HEK293 (cell line): ENCODE measurements at regions not wholly inside any gene's neighbourhood (a gene's known extent, or its start where the extent isn't known, plus 50 kb on each side); places are given as distances from the start of the nearest gene placed in this dataset.
A peak's percentile ranks its signal among the peaks of the same experiment; 100 is the strongest.
"Not testable (repeated sequence)": the region's sequence is repeated elsewhere in the genome, so short reads cannot be mapped to it uniquely, and the experiment has no call there.

Experiments used
- CTCF ChIA-PET: fragments of 350-600 bp; formaldehyde crosslinking; extraction: SDS; loops from one replicate; lab custom pipeline; 2021; ENCODE audit warnings: antibody characterized with exemption; lab: Yijun Ruan, JAX
- POLR2A ChIA-PET: fragments of 300-600 bp; formaldehyde crosslinking; extraction: SDS; loops from one replicate; lab custom pipeline; 2020; ENCODE audit warnings: antibody characterized with exemption, inconsistent platforms; lab: Yijun Ruan, JAX
- H3K27ac ChIP-seq: fragments of 200-500 bp; sonication (Bioruptor generic); 2 replicates; pipeline ENCODE4 v1.5.1; 2014; ENCODE audit warnings: low read depth, low read length, control low read depth, inconsistent platforms; ENCODE audit errors: extremely low read depth
- H3K36me3 ChIP-seq, 2 experiments: fragments of 200-500 bp in 1 of 2; sonication (Bioruptor generic) in 1 of 2; 1 replicate in 1 of 2; 2 replicates in 1 of 2; pipeline ENCODE4 v1.5.1; 2014 to 2017; ENCODE audit warnings: inconsistent platforms in 2 of 2, low read length in 2 of 2; ENCODE audit not compliant: control insufficient read depth in 2 of 2, insufficient read depth in 1 of 2
- H3K4me1 ChIP-seq: fragments of 200-500 bp; sonication (Bioruptor generic); 2 replicates; pipeline ENCODE4 v1.5.1; 2014; ENCODE audit warnings: mild to moderate bottlenecking, low read length, inconsistent platforms; ENCODE audit not compliant: control insufficient read depth, insufficient read depth
- H3K4me3 ChIP-seq: 2 replicates; pipeline ENCODE4 v1.5.1; 2011; ENCODE audit warnings: low read depth, mild to moderate bottlenecking, control low read depth, low read length, moderate library complexity
- H3K9me3 ChIP-seq: fragments of 200-500 bp; sonication (Bioruptor generic); 2 replicates; pipeline ENCODE4 v1.5.1; 2014; ENCODE audit warnings: low read depth, low read length, inconsistent platforms; ENCODE audit not compliant: control insufficient read depth, insufficient read depth
- HOXA7 ChIP-seq: sonication (generic); formaldehyde crosslinking; IDR thresholded peaks from 2 replicates; pipeline ENCODE4 v1.8.1; 2022; ENCODE audit warnings: missing genetic modification reagents, borderline replicate concordance
- KLF1 ChIP-seq: fragments of 450-650 bp; formaldehyde crosslinking; IDR thresholded peaks from 2 replicates; pipeline ENCODE4 v1.5.1; 2016; ENCODE audit warnings: missing biosample characterization, missing genetic modification characterization
- SCRT1 ChIP-seq: fragments of 450-650 bp; formaldehyde crosslinking; IDR thresholded peaks from 2 replicates; pipeline ENCODE4 v1.5.1; 2016; ENCODE audit warnings: missing biosample characterization, missing genetic modification characterization, borderline replicate concordance
- SETDB1 ChIP-seq: IDR thresholded peaks from one replicate; pipeline ENCODE4 v1.6.1; 2017; ENCODE audit warnings: mild to moderate bottlenecking, low read length, moderate library complexity, mixed read lengths; ENCODE audit not compliant: insufficient read length
- SP7 ChIP-seq: fragments of 450-650 bp; formaldehyde crosslinking; IDR thresholded peaks from 2 replicates; pipeline ENCODE4 v1.5.1; 2016; ENCODE audit warnings: missing biosample characterization, missing genetic modification characterization
- TRIM28 ChIP-seq: IDR thresholded peaks from 2 replicates; pipeline ENCODE4 v1.6.1; 2011; ENCODE audit warnings: low read length, control low read depth, borderline replicate concordance
- ZBTB17 ChIP-seq: fragments of 450-650 bp; formaldehyde crosslinking; IDR thresholded peaks from 2 replicates; pipeline ENCODE4 v1.5.1; 2016; ENCODE audit warnings: missing biosample characterization, missing genetic modification characterization
- ZBTB7A ChIP-seq: fragments of 450-650 bp; formaldehyde crosslinking; IDR thresholded peaks from 2 replicates; pipeline ENCODE4 v1.5.1; 2016; ENCODE audit warnings: low read depth, missing biosample characterization, missing genetic modification characterization
- ZFHX2 ChIP-seq: fragments of 450-650 bp; formaldehyde crosslinking; conservative IDR thresholded peaks from 2 replicates; pipeline ENCODE4 v1.5.1; 2016; ENCODE audit warnings: missing biosample characterization, missing genetic modification characterization
- ZNF184 ChIP-seq: fragments of 450-650 bp; IDR thresholded peaks from 2 replicates; pipeline ENCODE4 v1.5.1; 2018; ENCODE audit warnings: missing biosample characterization, mild to moderate bottlenecking, missing genetic modification characterization
- ZNF19 ChIP-seq: fragments of 450-650 bp; formaldehyde crosslinking; IDR thresholded peaks from 2 replicates; pipeline ENCODE4; 2016; ENCODE audit warnings: missing biosample characterization, missing genetic modification characterization, low read depth
- ZNF221 ChIP-seq: fragments of 450-650 bp; formaldehyde crosslinking; IDR thresholded peaks from 2 replicates; pipeline ENCODE4 v1.5.1; 2017; ENCODE audit warnings: missing biosample characterization, missing genetic modification characterization, borderline replicate concordance
- ZNF223 ChIP-seq: fragments of 450-650 bp; formaldehyde crosslinking; IDR thresholded peaks from 2 replicates; pipeline ENCODE4 v1.5.1; 2016; ENCODE audit warnings: missing biosample characterization, missing genetic modification characterization
- ZNF23 ChIP-seq: fragments of 450-650 bp; formaldehyde crosslinking; IDR thresholded peaks from 2 replicates; pipeline ENCODE4 v1.5.1; 2016; ENCODE audit warnings: missing biosample characterization, missing genetic modification characterization, borderline replicate concordance
- ZNF239 ChIP-seq: fragments of 450-650 bp; formaldehyde crosslinking; IDR thresholded peaks from 2 replicates; pipeline ENCODE4 v1.5.1; 2016; ENCODE audit warnings: missing biosample characterization, missing genetic modification characterization
- ZNF248 ChIP-seq: fragments of 450-650 bp; formaldehyde crosslinking; IDR thresholded peaks from 2 replicates; pipeline ENCODE4 v1.5.1; 2017; ENCODE audit warnings: missing biosample characterization, missing genetic modification characterization
- ZNF274 ChIP-seq, 2 experiments: fragments of 200-500 bp in 1 of 2; fragments of 450-650 bp in 1 of 2; sonication (Bioruptor generic) in 1 of 2; formaldehyde crosslinking in 1 of 2; IDR thresholded peaks; 2 replicates each; pipeline versions ENCODE4 v1.5.1 to v1.6.1; 2014 to 2016; ENCODE audit warnings: borderline replicate concordance in 1 of 2, inconsistent platforms in 1 of 2, low read length in 1 of 2, missing biosample characterization in 1 of 2, missing genetic modification characterization in 1 of 2
- ZNF292 ChIP-seq: fragments of 450-650 bp; formaldehyde crosslinking; IDR thresholded peaks from 2 replicates; pipeline ENCODE4 v1.5.1; 2016; ENCODE audit warnings: low read depth, missing biosample characterization, missing genetic modification characterization, borderline replicate concordance
- ZNF501 ChIP-seq: fragments of 450-650 bp; formaldehyde crosslinking; IDR thresholded peaks from 2 replicates; pipeline ENCODE4 v1.5.1; 2016; ENCODE audit warnings: missing biosample characterization, missing genetic modification characterization
- ZNF548 ChIP-seq: fragments of 450-650 bp; formaldehyde crosslinking; IDR thresholded peaks from 2 replicates; pipeline ENCODE4 v1.5.1; 2016; ENCODE audit warnings: missing biosample characterization, missing genetic modification characterization
- ZNF623 ChIP-seq: fragments of 450-650 bp; formaldehyde crosslinking; IDR thresholded peaks from 2 replicates; pipeline ENCODE4 v1.5.1; 2016; ENCODE audit warnings: missing biosample characterization, missing genetic modification characterization
- ZNF664 ChIP-seq: fragments of 450-650 bp; formaldehyde crosslinking; IDR thresholded peaks from 2 replicates; pipeline ENCODE4 v1.5.1; 2016; ENCODE audit warnings: missing biosample characterization, missing genetic modification characterization
- ZNF670 ChIP-seq: fragments of 450-650 bp; formaldehyde crosslinking; IDR thresholded peaks from 2 replicates; pipeline ENCODE4 v1.5.1; 2016; ENCODE audit warnings: missing biosample characterization, missing genetic modification characterization, low read depth
- TF ChIP-seq, protein P1 (sequence below): fragments of 450-650 bp; formaldehyde crosslinking; IDR thresholded peaks from 2 replicates; pipeline ENCODE4 v1.5.1; 2017; ENCODE audit warnings: missing biosample characterization, missing genetic modification characterization
- TF ChIP-seq, protein P2 (sequence below): fragments of 450-650 bp; formaldehyde crosslinking; IDR thresholded peaks from 2 replicates; pipeline ENCODE4; 2016; ENCODE audit warnings: missing biosample characterization, missing genetic modification characterization

DNA sequence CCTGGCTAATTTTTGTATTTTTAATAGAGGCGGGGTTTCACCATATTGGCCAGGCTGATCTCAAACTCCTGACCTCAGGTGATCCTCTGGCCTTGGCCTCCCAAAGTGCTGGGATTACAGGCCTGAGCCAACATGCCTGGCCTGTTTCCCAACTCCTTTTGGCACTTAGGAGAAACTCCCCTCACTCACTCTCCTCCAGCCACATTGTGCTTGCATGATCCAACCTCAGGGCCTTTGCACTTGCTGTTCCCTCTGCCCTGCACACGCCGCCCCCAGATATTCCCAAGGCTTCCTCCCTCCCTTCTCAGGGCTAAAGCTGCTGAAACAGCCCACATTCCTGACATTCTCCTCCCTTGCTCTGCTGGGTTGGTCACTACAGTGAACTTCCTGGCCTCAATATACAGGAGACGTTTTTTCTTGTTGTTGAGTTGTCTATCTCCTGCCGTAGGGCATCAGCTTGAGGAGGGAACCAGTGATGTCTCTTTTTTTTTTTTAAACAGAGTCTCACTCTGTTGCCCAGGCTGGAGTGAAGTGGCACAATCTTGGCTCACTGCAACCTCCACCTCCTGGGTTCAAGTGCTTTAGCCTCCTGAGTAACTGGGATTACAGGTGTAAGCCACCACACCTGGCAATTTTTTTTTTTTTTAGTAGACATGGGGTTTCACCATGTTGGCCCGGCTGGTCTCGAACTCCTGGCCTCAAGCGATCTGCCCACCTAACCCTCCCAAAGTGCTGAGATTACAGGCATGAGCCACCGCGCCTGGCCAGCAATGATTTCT, 61.4 kb upstream of the PTPN1 start:
- H3K9me3 ChIP-seq, H3K36me3 ChIP-seq, H3K4me3 ChIP-seq, POLR2A ChIA-PET, H3K4me1 ChIP-seq, H3K27ac ChIP-seq: not testable (repeated sequence)
- TF ChIP-seq ZNF623 (tag by site-specific recombination), result peak; percentile 94
- CTCF ChIA-PET, result interaction anchor here (0.7 kb wide), 1 partner anchor 259 kb away, joined by 5 read pairs; no protein-coding TSS in a partner anchor

DNA sequence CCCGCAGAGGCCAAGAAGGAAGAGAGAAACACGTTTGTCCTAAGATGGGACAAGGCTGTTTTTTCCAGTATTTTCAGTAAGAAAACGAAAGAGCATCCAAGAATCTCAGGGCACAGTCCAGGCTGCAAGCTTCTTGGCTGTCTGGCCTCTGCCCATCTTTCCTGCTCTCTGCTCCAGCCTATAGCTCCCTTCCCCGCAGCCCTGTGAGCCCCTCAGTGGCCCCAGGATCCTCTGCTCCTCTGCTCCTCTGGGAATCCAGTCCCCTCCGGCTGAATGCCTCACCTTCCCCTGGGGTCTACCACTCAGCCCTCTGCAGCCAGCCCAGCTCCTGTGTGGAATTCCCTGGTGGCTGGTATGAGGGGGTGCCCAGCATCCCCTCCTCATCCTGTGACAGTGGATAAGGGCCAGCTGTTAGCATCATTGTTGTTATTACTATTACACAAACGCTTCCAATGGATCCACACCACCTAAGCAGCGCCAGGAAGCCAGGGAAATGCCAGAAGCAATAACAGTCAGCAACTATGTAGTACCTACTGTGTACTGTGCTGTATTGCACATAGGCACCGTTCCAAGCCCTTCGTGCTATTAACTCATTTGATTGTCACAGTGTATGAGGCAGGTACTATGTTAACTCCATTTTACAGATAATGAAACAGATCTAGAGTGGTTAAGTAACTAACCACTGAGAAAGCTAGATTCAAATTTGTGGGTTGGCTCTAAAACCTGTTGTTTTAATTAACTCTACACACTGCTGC, 60.3 kb upstream of the PTPN1 start:
- H3K4me3 ChIP-seq, result no peak overlapping the region
- no peak for TF ChIP-seq ZBTB17 (tag by site-specific recombination)
- TF ChIP-seq, protein P1, sequence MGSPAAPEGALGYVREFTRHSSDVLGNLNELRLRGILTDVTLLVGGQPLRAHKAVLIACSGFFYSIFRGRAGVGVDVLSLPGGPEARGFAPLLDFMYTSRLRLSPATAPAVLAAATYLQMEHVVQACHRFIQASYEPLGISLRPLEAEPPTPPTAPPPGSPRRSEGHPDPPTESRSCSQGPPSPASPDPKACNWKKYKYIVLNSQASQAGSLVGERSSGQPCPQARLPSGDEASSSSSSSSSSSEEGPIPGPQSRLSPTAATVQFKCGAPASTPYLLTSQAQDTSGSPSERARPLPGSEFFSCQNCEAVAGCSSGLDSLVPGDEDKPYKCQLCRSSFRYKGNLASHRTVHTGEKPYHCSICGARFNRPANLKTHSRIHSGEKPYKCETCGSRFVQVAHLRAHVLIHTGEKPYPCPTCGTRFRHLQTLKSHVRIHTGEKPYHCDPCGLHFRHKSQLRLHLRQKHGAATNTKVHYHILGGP (tag by site-specific recombination), result no peak
- no peak for TF ChIP-seq ZNF664 (tag by site-specific recombination)
- TF ChIP-seq, protein P2, sequence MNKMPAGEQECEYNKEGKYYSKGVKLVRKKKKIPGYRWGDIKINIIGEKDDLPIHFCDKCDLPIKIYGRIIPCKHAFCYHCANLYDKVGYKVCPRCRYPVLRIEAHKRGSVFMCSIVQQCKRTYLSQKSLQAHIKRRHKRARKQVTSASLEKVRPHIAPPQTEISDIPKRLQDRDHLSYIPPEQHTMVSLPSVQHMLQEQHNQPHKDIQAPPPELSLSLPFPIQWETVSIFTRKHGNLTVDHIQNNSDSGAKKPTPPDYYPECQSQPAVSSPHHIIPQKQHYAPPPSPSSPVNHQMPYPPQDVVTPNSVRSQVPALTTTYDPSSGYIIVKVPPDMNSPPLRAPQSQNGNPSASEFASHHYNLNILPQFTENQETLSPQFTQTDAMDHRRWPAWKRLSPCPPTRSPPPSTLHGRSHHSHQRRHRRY, result no peak
- TF ChIP-seq HOXA7 (CRISPR knock-in tag), result no peak
- TF ChIP-seq SETDB1, result no peak
- TF ChIP-seq ZNF501, result no peak
- TF ChIP-seq ZNF292 (tag by site-specific recombination), result no peak
- TF ChIP-seq ZBTB7A, result no peak
- no peak for TF ChIP-seq ZNF23
- no peak for TF ChIP-seq ZNF239
- TF ChIP-seq ZFHX2 (tag by site-specific recombination), result no peak
- no peak for TF ChIP-seq ZNF548 (tag by site-specific recombination)
- no peak for TF ChIP-seq ZNF670 (tag by site-specific recombination)
- TF ChIP-seq ZNF248, result no peak
- TF ChIP-seq ZNF221 (tag by site-specific recombination), result no peak
- TF ChIP-seq KLF1 (tag by site-specific recombination), result no peak
- no peak for TF ChIP-seq TRIM28
- no peak for TF ChIP-seq SP7
- no peaks in the 10 kb centered on the region for H3K36me3 ChIP-seq
- no peak overlapping the region for H3K27ac ChIP-seq
- ChIA-PET CTCF (interaction anchor here (0.6 kb wide), 1 partner anchor 137 kb away, joined by 3 read pairs; no protein-coding TSS in a partner anchor), POLR2A (interaction anchor here (0.6 kb wide), 1 partner anchor 448 kb away, joined by 3 read pairs; no protein-coding TSS in a partner anchor)
- no peaks in the 10 kb centered on the region for H3K4me1 ChIP-seq
- H3K9me3 ChIP-seq, result no peaks in the 10 kb centered on the region

DNA sequence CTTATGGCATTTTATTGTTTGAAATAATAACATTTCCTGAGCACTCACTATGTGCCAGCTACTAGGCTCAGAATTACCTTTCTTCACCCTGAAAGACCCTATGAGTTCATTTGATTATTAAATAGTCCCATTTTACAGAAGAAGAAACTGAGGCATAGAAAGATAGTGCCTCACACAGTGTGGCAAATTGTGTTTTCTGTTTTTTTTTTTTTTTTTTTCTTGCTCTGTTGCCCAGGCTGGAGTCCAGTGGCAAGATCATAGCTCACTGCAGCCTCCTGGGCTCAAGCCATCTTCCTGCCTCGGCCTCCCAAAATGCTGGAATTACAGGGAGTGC, 59.7 kb upstream of the PTPN1 start:
- H3K4me3 ChIP-seq, result no peak overlapping the region
- H3K9me3 ChIP-seq, result no peaks in the 10 kb centered on the region
- CTCF ChIA-PET, result no interaction called here
- POLR2A ChIA-PET, result interaction anchor here (0.6 kb wide), 1 partner anchor 449 kb away, joined by 3 read pairs; no protein-coding TSS in a partner anchor
- TF ChIP-seq ZNF19 (tag by site-specific recombination), result no peak
- TF ChIP-seq ZNF274 (IDR thresholded peaks at IDR 0.05; ENCODE audit: low read length), result no peak
- no peak for TF ChIP-seq ZNF274 (tag by site-specific recombination; IDR thresholded peaks at IDR 0.05; ENCODE audit: borderline replicate concordance)
- TF ChIP-seq SCRT1 (tag by site-specific recombination), result no peak
- no peak for TF ChIP-seq ZNF184
- no peak for TF ChIP-seq ZNF223
- no peaks in the 10 kb centered on the region for H3K4me1 ChIP-seq
- H3K27ac ChIP-seq, result no peak overlapping the region
- H3K36me3 ChIP-seq, result no peaks in the 10 kb centered on the region
